ENCODE measurements at regions not wholly inside any gene's neighbourhood (a gene's known extent, or its start where the extent isn't known, plus 50 kb on each side); places are given as distances from the start of the nearest gene placed in this dataset.
"Not testable (repeated sequence)": the region's sequence is repeated elsewhere in the genome, so short reads cannot be mapped to it uniquely, and the experiment has no call there.

DNA sequence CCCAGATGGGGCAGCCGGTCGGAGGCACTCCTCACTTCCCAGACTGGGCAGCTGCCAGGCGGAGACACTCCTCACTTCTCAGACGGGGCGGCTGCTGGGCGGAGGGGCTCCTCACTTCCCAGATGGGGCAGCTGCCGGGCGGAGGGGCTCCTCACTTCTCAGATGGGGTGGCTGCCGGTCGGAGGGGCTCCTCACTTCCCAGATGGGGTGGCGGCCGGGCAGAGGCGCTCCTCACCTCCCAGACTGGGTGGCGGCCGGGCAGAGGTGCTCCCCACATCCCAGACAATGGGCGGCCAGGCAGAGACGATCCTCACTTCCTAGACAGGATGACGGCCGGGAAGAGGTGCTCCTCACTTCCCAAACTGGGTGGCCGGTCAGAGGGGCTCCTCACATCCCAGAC is 55.2 kb upstream of the DHRS4 start:
- not testable (repeated sequence) for DNase-seq (ENCODE audit: low read depth)

DNA sequence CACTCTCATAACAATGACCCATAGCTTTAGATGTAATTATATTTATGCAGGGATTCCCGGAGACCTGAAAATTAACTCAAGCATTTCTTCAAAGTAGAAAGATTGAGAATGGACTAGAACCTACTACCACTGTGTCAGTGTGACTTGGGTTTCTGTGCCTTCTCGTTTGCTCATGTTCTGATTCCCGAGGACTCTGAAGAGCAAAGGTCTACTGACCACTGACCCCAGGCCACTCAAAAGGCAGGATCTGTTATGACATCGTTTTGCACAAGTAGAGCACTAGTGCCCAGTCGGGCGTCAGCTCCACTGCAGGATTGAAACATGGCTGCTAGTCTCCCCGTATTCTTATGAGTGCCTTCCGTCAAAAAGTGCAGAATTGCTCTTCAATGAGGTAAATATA is 53.8 kb upstream of the DHRS4 start:
- DNase-seq (ENCODE audit: low read depth), result no peak

DNA sequence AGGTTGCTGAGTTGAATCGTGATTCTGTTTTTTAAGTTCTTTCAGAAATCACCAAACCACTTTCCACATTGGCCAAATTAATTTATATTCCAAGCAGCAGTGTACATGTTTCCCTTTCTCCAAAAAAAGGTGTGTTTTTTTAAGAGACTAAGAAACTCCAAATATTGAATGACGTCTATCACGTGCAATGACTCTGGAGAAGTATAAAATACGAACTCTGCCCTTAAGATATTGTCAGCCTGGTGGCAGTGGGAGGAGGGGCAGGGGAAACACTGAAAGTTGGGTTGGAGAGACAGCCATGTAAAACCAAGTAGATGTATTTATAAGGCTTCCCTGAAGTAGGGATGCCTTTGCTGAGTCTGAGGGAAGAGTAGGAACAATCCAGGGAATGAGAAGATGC is 50.1 kb upstream of the DHRS4 start:
- DNase-seq (ENCODE audit: low read depth), result no peak
